ENCODE measurements at regions not wholly inside any gene's neighbourhood (a gene's known extent, or its start where the extent isn't known, plus 50 kb on each side); places are given as distances from the start of the nearest gene placed in this dataset.

DNA sequence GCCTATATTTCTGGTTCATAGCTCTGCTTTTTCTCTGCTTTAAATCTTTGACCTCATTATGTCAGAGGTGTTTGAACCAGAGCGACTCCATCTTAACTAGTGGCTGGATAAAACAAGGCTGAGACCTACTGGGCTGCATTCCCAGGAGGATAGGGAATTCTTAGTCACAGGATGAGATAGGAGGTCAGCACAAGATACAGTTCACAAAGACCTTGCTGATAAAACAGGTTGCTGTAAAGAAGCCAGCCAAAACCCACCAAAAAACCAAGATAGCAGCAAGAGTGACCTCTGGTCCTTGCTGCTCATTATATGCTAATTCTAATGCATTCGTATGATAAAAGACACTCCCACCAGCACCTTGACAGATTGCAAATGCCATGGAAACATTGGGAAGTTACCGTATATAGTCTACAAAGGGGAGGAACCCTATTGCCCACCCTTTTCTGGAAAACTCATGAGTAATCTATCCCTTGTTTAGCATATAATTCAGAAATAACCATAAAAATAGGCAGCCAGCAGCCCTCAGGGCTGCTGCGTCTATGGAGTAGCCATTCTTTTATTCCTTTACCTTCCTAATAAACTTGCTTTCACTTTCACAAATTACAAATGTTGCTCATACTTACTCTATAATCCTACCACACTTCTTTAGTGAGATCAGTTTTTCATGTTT, 193.9 kb downstream of the NAF1 start:
- TF ChIP-seq, protein P1, sequence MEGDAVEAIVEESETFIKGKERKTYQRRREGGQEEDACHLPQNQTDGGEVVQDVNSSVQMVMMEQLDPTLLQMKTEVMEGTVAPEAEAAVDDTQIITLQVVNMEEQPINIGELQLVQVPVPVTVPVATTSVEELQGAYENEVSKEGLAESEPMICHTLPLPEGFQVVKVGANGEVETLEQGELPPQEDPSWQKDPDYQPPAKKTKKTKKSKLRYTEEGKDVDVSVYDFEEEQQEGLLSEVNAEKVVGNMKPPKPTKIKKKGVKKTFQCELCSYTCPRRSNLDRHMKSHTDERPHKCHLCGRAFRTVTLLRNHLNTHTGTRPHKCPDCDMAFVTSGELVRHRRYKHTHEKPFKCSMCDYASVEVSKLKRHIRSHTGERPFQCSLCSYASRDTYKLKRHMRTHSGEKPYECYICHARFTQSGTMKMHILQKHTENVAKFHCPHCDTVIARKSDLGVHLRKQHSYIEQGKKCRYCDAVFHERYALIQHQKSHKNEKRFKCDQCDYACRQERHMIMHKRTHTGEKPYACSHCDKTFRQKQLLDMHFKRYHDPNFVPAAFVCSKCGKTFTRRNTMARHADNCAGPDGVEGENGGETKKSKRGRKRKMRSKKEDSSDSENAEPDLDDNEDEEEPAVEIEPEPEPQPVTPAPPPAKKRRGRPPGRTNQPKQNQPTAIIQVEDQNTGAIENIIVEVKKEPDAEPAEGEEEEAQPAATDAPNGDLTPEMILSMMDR (conservative IDR thresholded peaks at IDR 0.05; ENCODE audit: low read depth, low read length): no peak
- TF ChIP-seq EZH2 (IDR thresholded peaks at IDR 0.05; ENCODE audit: low read length, unreplicated experiment): no peak
- TF ChIP-seq EZH2phosphoT487 (IDR thresholded peaks at IDR 0.05; ENCODE audit: borderline replicate concordance, low read length): no peak

All from PC-3 (cell line).